NCI-H1105 treated with DMSO at 0.1 percent for 48 hours (cell line): ENCODE measurements at regions not wholly inside any gene's neighbourhood (a gene's known extent, or its start where the extent isn't known, plus 50 kb on each side); places are given as distances from the start of the nearest gene placed in this dataset.

ENCODE experiments used
- DNase-seq: peaks from one replicate; lab custom pipeline; 2025; lab: John Stamatoyannopoulos, UW

DNA sequence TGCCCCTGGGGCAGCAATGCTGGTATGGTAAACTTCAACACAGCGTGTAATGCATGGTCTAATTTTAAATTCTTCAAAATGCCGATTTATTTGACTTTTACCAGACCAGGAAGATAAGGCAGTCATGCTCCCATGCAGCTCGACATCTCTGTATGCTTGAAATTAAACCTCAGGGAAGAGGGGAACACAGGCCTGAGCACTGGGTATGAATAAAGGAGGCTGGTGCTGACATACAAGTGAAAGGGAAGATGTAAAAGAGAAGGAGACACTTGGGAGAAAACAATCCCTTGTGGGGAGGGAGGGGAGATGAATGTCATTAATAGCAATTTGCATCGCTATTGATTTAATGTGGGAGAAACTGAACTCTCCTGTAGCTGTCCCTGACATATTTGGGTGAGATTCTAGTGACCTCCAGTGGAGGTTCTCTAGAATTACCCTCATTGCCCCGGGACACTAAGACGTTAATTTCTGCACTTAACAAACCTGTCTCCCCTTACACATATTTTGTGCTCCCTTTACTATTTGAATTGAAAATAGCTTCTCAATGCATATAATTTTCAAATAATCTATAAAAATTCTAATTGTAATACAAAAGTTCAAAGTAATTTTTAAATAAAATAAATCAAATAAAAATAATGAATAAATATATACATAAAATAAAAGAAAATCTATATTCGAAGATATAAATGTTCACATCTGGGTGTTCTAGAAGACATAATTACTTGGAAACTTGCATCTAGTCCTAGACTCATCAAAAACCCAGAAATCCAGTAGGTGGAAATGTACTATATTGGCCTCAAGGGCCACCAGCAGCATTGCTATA lies 283.1 kb downstream of the LMX1A start:
- peak; percentile 85 for DNase-seq

DNA sequence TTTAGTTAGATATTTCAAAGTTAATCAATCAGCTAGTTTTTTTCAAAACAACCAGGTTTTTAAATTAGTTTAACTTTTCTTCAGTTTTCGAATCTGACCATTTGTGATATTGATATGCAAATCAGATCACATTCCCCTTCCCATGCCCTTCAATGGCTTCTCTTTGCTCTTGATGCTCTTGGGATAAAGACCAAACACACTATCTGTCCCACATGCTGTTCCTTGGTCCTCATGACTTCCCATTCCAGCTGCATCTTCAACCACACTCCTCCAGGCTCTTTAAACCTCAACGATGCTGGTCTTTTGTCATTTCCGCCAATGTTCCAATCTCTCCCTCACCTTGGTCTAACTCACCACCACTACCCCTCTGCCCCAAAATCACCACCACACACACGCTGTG lies 285.8 kb downstream of the LMX1A start:
- no peak for DNase-seq

DNA sequence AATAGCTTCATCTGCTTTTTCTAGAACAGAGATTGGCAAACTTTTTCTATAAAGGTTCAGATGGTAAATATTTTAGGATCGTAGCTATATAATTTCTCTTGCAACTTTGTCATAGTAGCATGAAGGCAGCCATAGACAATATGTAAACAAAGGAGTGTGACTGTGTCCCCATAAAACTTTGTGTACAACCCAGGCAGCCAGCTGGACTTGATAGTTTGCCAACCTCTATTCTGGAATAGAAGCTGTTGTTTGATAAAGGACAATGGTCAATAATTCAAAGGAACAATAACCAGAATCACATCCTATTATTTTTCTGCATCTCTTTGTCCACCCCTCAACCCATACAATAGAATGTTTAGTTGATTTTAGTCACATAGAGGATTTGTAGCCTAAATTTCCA lies 286.7 kb downstream of the LMX1A start:
- peak; percentile 38 for DNase-seq

- no peak for DNase-seq
Measured at GRCh38 chr1:165068741-165069140, 287.8 kb downstream of the LMX1A start.

DNA sequence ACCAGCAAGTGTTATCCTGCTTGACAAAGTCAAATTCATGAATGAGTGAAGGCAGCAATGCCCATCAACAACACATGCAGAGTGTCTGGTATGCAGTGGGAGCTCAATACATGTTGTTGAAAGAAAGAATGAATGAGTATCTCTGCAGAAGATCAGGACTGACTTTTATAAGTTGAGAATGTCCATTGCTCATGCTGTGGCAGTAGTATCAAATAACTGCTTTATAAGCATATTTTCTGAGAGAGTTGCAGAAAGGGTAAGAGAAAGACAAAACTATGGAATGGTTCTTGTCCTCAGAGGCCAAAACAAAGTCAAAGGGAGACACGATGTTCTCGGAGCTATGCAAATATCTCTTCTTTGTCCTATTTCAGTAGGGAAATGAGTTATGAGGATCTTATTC lies 288.7 kb downstream of the LMX1A start:
- no peak for DNase-seq

GRCh38 chr1:165063181-165063965 lies 293.1 kb downstream of the LMX1A start:
- DNase-seq = no peak

- DNase-seq = no peak
Measured at GRCh38 chr1:165062346-165062745, 294.2 kb downstream of the LMX1A start.

GRCh38 chr1:165060285-165060793 lies 296.2 kb downstream of the LMX1A start:
- no peak for DNase-seq

GRCh38 chr1:165057956-165058355 lies 298.6 kb downstream of the LMX1A start:
- DNase-seq = no peak

DNA sequence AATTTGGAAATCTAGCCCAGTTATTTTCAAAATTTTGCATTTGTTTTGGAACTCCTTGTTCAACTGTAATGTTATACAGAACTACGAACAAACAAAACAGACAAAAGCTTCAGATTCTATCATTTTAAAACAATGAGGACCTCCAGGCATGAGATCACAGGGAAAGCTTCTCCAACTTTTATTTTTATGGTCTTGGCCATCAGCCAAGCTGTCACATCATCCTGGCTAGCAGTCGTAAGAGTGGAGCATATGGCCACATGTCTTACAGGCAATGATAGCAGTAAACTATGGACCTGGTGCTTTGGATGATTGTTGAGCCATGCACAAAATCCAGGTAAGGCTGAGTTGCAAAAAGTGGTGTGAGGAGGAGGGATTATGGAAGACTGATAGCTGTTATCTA lies 299.6 kb downstream of the LMX1A start:
- peak; percentile 49 for DNase-seq

GRCh38 chr1:165055581-165055980 lies 300.9 kb downstream of the LMX1A start:
- no peak for DNase-seq

DNA sequence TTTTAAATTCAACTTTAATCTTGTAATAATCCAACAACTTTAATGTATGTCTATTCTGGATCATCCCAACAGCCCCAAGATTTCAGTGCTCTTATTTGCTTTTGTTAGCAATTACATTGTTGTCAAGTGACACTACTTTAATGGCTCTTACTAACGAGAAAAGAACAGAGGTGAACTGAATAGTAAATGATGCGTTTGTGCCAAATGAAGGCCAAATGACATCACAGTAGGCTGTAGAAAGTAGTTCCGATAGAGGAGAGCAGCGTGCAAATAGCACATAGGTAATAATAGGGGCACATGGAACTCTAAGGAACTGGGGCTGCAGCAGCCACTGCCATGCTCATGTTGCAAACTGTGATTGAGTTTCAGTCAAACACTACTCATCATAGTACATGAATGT lies 301.9 kb downstream of the LMX1A start:
- no peak for DNase-seq

DNA sequence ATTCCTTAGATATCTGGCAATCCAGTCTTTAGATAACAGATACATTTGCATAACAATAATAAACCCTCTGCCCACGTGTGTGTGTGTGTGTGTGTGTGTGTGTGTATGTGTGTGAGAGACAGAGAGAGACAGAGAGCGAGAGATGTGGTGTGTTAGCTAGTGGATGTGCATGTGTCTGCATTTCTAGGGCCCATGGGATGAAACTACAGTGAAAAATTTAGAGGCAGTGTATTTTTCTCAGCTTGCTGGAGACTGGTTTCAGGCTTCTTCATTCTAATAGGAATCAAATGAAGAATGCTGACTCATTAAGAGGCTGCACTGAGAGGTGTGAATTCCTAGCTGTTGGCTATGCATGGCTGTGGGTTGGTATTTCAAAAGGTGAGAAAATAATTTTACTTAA lies 303.2 kb downstream of the LMX1A start:
- no peak for DNase-seq

DNA sequence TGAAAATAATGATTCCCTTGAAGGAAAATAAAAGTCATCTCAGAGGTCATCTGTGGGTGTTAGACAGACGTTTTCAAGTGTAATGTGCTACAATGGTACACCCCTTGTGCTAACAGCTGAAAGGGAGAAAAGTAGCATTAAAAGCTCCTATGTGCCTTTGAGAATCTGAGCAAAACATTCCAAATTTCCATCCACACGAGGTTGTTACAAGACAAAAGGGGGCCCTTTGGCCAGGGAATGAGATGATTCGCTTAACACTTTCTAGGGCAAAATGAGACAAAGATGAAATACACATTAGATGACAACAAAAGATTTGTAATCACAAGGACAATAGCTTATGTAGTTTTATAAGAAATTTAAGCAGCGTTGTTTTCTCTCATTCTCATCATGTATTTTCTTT lies 303.6 kb downstream of the LMX1A start:
- DNase-seq = no peak

DNA sequence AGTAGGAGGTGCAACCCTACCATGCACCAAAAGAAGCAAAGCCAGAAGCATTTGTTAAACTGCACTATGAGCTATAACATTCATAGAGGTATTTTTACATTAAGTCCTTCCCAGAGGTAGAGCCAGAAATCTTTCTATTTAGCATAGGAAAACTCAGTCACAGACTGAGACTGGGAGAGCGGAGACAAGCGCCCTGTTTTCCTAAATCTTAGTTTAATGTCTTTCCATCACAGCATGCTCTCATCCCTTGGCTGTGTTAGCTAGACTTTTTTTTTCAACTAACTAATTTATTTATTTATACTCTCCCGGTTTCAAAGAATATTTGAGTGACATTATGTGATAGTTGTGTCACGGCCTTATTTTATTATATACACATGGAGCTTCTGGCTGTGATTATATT lies 304.1 kb downstream of the LMX1A start:
- no peak for DNase-seq

DNA sequence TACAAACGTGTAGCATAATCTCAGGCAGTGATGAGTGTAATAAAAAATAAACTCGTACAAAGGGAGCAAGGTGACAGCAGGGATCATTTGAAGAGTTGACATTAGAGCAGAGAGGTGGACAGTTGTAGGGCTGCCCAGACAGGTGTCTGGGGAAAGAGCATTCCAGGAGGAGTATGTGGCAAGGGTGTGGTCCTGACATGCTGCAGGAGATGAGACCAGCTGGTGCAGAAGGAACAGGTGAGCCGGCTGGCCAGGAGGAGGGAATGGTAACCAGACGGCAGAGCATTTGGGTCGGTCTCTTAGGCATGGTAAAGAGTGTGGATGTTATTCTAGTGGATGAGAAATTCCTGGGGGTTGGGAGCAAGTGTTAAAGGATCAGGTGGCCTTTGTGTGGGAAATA lies 306.3 kb downstream of the LMX1A start:
- no peak for DNase-seq

GRCh38 chr1:165047994-165048393 lies 308.5 kb downstream of the LMX1A start:
- no peak for DNase-seq

GRCh38 chr1:165045902-165046301 lies 310.6 kb downstream of the LMX1A start:
- DNase-seq = no peak

- no peak for DNase-seq
Measured at GRCh38 chr1:165040641-165041040, 315.9 kb downstream of the LMX1A start.

GRCh38 chr1:165039996-165040395 lies 316.5 kb downstream of the LMX1A start:
- no peak for DNase-seq

DNA sequence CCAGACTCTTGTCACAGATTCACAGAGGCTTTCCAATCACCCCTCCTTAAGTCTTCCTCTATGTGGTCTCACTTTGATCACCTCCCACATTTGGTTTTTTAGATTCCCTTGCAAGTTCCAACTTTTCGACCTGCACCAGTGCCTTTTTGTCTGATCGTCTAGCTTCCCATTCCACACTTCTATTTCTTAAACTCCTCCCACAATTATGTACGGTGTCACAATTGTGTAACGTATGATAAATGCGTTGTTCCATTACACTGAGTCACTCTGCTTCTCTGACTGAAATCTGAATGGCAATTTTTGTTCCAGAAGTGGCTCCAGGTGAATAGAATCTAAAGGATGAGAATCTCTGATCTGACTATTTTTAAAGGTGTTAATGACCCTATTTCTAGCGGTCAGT lies 320.1 kb downstream of the LMX1A start:
- no peak for DNase-seq

DNA sequence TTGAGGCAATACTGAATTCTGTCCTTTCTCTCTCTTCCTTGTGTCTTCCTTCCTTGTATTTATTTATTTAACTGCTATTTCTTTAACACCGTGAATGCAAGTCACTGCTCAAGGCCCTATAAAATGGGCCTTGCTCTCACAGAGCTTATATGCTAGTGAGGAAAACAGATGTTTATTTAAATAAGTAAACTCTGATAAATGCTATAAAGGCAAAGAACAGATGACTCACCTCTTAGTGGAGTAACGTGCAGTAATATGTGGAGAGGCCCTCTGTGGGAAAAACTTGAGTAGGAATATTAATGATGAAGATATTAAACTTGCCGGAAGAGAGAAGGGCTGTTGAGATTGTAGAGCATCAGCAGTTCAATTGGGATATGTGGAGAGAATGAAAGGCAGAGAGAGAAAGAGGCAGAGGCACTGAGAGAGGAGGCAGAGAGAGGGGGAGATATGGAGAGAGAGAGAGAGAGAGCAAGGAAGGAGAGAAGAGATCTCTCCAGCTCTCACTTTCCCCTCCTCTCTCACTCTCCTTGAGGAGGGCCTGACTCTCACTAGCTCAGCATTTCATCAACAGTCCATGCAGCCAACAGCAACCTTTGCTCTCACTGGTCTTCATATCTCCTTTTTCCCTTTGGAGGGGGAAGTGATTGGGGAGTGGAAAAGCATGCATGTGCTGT lies 322.2 kb downstream of the LMX1A start:
- no peak for DNase-seq

GRCh38 chr1:165031001-165031400 lies 325.5 kb downstream of the LMX1A start:
- DNase-seq = no peak
